HG02588 (cell line): ENCODE measurements at regions not wholly inside any gene's neighbourhood (a gene's known extent, or its start where the extent isn't known, plus 50 kb on each side); places are given as distances from the start of the nearest gene placed in this dataset.
"Not testable (repeated sequence)": the region's sequence is repeated elsewhere in the genome, so short reads cannot be mapped to it uniquely, and the experiment has no call there.

Source experiments
- ATAC-seq: cut with Tn5 transposase; IDR thresholded peaks from one replicate; pipeline ENCODE4 v1.9.1; 2021; ENCODE audit warnings: mild to moderate bottlenecking, moderate library complexity; ENCODE audit not compliant: unreplicated experiment

DNA sequence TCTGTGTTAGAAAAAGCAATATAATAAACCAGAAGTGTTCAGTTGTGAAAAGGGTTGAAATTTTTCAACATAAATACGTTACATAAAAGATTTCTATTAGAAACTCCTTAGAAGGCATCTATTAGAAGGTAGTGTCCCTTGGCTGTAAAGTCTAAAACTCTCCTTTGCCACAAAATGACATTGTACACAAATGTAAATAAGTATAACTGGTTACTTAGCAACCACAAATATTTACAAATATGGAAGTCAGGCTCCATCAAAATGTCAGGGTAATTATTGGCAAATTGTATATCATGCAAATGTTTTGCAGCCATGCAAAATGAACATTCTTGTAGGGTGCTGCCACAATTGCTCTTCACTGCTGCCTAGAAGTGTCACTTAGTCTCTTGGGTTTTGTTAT, 419.1 kb upstream of the CDIN1 start:
- no peak for ATAC-seq

- ATAC-seq: no peak
Observed at GRCh38 chr15:36161108-36161507, 418.3 kb upstream of the CDIN1 start.

- no peak for ATAC-seq
Observed at GRCh38 chr15:36161771-36162212, 417.6 kb upstream of the CDIN1 start.

DNA sequence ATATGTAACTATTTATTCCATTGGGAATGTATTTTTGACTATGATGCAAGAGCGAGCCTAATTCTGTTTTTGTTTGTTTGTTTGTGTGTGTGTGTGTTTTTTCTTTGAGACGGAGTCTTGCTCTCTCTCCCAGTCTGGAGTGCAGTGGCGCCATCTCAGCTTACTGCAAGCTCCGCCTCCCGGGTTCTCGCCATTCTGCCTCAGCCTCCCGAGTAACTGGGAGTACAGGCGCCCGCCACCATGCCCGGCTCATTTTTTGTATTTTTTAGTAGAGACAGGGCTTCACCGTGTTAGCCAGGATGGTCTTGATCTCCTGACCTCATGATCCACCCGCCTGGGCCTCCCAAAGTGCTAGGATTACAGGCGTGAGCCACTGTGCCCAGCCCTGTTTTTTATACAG, 415.4 kb upstream of the CDIN1 start:
- ATAC-seq: not testable (repeated sequence)

- no peak for ATAC-seq
Observed at GRCh38 chr15:36172955-36173354, 406.5 kb upstream of the CDIN1 start.

- ATAC-seq: no peak
Observed at GRCh38 chr15:36175186-36175740, 404.2 kb upstream of the CDIN1 start.

- ATAC-seq: no peak
Observed at GRCh38 chr15:36175741-36176291, 403.6 kb upstream of the CDIN1 start.

DNA sequence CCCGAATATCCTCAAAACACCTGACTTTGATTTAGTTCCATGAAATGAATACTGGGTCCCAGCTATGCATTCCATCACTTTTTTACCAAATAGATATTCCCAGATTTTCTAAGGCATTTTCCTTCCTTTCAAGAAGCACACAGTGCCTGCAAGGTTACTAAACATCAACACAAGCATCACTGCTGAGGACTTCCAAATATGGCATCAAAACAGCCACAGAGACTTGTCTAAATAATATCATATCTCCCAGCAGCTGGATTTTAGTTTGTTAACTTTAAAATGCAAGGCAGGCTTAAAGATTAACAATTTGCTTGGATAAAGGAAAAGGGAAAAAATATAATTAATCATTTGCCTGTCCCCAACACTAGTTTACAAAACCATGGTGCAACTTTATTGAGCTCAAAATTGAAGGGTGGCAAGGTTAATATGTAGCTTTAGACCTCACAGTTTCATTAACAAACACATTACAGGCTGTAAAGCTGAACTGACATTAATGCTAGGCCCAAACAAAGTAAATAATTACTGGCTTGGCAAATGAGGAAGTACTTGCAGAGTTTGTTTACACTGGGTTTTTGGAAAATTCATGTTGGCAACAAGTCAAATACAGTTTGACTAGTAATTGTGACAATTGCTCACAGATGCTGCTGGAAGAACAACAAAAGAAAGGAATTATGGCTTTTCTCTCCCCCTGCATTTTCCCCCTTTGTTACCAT, 401.7 kb upstream of the CDIN1 start:
- no peak for ATAC-seq

- ATAC-seq: no peak
Observed at GRCh38 chr15:36178303-36178633, 401.2 kb upstream of the CDIN1 start.

- ATAC-seq: no peak
Observed at GRCh38 chr15:36183201-36183600, 396.2 kb upstream of the CDIN1 start.

- no peak for ATAC-seq
Observed at GRCh38 chr15:36185438-36185837, 394.0 kb upstream of the CDIN1 start.

DNA sequence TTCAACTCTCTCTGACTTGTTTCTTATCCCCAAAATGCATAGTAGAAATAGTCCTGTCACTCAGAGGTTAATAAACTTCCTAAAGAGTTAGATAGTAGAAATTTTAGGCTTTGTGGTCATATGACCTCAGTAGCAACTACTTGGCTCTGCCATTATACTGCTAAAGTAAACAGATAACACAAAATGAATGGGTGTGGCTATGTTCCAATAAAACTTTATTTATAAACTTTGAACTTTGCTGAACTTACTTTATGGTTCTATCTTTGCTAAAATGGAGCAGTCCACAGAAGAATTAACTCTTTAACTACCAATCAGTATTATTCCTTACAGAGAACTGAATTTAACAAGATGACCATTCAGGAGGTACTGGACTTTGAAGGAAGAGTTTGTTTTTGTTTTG, 393.6 kb upstream of the CDIN1 start:
- no peak for ATAC-seq

DNA sequence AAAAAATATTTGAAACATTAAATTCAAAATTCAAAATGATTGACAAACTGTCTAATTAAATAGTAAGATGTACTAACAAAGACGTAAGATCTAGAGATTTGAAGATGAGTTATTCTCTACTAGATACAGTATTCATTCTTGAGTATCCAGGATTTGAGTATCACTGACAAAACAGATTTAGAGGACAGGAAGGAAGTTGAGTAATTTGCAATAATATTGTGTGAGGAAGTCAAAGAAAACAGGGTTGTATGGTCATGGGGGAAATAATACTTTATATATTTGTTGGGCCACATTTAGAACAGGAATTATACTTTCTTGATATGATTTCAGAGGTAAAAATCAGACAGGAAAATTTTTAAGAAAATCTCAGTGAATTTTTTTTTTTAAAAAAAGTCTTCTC, 393.1 kb upstream of the CDIN1 start:
- no peak for ATAC-seq

GRCh38 chr15:36191459-36191858, 388.0 kb upstream of the CDIN1 start:
- ATAC-seq: no peak

GRCh38 chr15:36195361-36196007, 383.9 kb upstream of the CDIN1 start:
- not testable (repeated sequence) for ATAC-seq

GRCh38 chr15:36208868-36209582, 370.4 kb upstream of the CDIN1 start:
- ATAC-seq: no peak

- ATAC-seq: no peak
Observed at GRCh38 chr15:36210426-36210825, 369.0 kb upstream of the CDIN1 start.

GRCh38 chr15:36218322-36218721, 361.1 kb upstream of the CDIN1 start:
- ATAC-seq: no peak

GRCh38 chr15:36218991-36219390, 360.4 kb upstream of the CDIN1 start:
- no peak for ATAC-seq

GRCh38 chr15:36221992-36222391, 357.4 kb upstream of the CDIN1 start:
- no peak for ATAC-seq

DNA sequence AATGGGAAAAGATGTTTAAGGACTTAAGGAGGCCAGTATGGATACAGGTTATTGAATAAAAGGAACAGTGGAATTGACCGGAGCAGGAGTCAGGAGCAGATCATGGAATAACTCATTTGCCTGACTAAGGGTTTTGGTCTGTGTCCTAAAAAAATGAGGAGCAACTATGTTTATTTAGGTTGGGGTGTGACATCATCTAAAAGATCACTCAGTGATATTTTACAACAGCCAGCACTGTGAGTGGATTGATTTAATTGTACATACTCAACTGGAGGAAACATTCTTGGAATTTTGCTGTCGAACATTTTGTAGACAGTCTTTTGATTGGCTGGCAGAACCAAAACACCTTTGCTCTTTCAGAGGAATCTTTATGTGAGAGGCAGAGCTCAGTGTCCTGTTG, 348.6 kb upstream of the CDIN1 start:
- ATAC-seq: no peak

- no peak for ATAC-seq
Observed at GRCh38 chr15:36232491-36232890, 346.9 kb upstream of the CDIN1 start.
